Body of pancreas (tissue), 4 donors: ENCODE measurements at regions not wholly inside any gene's neighbourhood (a gene's known extent, or its start where the extent isn't known, plus 50 kb on each side); places are given as distances from the start of the nearest gene placed in this dataset.

ENCODE experiments used
- CTCF ChIP-seq, 7 experiments: fragments of 450-650 bp in 4 of 7; fragments of 200-600 bp in 3 of 7; sonication (generic) in 3 of 7; IDR thresholded peaks; one replicate each; pipeline ENCODE4 v1.5.1; 2016 to 2019; ENCODE audit warnings: antibody characterized with exemption in 7 of 7
- POLR2A ChIP-seq, 3 donors: fragments of 450-650 bp; IDR thresholded peaks; one replicate each; pipeline ENCODE4 v1.6.1; 2016; ENCODE audit warnings: antibody characterized with exemption in 3 of 3, mild to moderate bottlenecking in 2 of 3

- TF ChIP-seq CTCF (IDR thresholded peaks at IDR 0.05) (no peak), POLR2A (IDR thresholded peaks at IDR 0.05) (peak in 1 of 3 donors; percentile 26)
Measured at GRCh38 chr10:3468919-3469638, 296.5 kb upstream of the PITRM1 start.
